HFF-Myc (cell line): ENCODE measurements at regions not wholly inside any gene's neighbourhood (a gene's known extent, or its start where the extent isn't known, plus 50 kb on each side); places are given as distances from the start of the nearest gene placed in this dataset.

Experiments used
- DNase-seq: peaks from one replicate; pipeline ENCODE4 v3.0.0-alpha.2; 2011; ENCODE audit warnings: low read depth; ENCODE audit errors: extremely low read depth
- H3K4me3 ChIP-seq: replicated peaks from 2 replicates; pipeline ENCODE4 v1.5.1; 2011; ENCODE audit warnings: low read depth, mild to moderate bottlenecking, control low read depth, low read length
- TF ChIP-seq, protein P1 (sequence below): IDR thresholded peaks from 2 replicates; pipeline ENCODE4 v1.5.1; 2012; ENCODE audit warnings: mild to moderate bottlenecking, low read depth, low read length, control low read depth; ENCODE audit errors: missing control alignments

DNA sequence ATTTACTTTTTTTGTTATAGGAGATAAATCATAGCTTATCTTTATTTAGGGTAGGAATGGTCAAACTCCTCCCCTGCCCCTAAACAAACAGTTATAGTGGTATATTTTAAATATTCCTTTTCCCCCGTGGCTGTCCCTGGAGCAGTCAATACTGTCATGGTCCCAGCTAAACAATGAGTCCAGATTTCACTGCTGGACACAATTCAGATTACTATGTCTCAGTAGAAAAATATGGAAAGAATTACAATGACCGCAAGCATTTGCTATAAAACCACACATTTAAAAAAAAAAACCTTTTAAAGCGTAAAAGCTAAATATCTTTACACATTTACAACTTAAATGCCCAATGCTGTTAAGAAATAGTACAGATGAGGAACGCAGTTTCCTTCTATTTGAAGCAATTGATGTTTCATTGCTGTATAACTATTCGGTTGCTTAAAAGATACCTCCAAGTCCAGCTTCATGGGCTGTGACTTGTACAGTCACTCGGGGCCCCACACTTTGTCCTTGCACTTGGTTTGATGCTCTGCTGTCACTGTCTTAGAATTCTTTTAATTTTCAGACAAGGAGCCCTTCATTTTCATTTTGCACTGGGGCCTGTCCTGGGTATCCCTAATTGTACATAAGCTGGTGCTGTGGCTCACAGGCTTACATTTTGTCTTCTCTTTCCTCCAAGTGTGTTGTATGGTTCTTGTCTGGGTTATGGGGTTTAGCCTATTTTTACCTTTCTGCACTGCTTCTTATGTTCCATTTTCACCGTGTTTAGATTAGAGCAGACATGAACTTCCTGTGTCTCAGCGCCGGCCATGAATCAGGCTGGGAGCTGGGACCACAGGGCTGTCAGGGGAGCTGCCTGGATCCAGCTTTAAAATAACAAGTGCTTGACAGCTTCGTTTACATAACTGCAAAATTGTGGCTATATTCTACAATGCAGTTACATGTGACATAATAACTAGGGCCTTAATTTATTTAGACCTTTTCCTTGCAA, 530.2 kb upstream of the FZD8 start:
- H3K4me3 ChIP-seq = no peak overlapping the region
- TF ChIP-seq, protein P1, sequence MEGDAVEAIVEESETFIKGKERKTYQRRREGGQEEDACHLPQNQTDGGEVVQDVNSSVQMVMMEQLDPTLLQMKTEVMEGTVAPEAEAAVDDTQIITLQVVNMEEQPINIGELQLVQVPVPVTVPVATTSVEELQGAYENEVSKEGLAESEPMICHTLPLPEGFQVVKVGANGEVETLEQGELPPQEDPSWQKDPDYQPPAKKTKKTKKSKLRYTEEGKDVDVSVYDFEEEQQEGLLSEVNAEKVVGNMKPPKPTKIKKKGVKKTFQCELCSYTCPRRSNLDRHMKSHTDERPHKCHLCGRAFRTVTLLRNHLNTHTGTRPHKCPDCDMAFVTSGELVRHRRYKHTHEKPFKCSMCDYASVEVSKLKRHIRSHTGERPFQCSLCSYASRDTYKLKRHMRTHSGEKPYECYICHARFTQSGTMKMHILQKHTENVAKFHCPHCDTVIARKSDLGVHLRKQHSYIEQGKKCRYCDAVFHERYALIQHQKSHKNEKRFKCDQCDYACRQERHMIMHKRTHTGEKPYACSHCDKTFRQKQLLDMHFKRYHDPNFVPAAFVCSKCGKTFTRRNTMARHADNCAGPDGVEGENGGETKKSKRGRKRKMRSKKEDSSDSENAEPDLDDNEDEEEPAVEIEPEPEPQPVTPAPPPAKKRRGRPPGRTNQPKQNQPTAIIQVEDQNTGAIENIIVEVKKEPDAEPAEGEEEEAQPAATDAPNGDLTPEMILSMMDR = no peak
- DNase-seq = peak; percentile 5

- no peak overlapping the region for H3K4me3 ChIP-seq
- TF ChIP-seq, protein P1 = no peak
- DNase-seq = no peak
Observed at GRCh38 chr10:36171556-36171952, 529.5 kb upstream of the FZD8 start.

- H3K4me3 ChIP-seq = no peak overlapping the region
- TF ChIP-seq, protein P1 = no peak
- no peak for DNase-seq
Observed at GRCh38 chr10:36170943-36171501, 528.9 kb upstream of the FZD8 start.

DNA sequence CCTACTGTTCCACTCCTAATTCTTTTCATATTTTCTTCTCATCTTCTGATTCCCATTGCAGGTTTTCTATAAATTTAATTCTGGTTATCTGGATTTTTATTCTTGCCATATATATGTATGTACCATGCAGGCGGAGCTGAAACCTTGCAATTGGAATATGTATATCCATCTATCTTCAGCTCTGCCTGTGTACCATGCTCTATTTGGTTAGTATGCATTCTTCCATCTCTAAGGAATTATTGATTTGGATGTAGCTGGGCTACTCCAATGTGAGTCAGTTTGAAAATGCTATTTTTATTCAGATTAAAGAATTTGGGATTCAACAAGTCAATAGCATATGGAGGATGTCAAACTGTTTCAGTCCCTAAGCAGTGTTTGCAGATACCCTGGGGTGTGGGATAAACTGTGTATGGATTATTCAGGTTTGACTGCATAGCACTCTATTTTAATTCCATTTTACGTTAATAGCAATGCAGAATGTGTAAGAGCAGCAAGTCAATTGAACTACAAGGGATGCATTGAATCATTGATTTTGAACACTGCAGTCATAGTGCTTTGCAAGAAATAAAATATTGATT, 528.1 kb upstream of the FZD8 start:
- H3K4me3 ChIP-seq = no peak overlapping the region
- TF ChIP-seq, protein P1 = no peak
- DNase-seq = no peak

DNA sequence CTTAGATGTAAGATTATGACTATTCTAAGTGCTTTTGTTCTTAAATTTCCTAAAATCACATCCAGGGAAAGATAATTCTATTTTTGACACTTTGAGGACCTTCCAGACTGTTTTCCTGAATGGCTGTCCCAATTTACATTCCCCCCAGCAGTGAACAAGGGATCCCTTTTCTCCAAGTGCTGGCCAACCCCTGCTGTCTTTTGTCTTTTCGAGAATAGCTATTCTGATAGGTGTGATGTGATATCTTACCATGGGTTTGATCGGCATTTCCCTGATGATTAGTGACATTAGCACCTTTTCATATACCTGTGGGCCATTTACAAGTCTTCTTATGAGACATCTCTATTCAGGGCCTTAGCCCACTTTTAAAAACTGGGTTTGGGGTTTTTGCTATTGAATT, 526.7 kb upstream of the FZD8 start:
- TF ChIP-seq, protein P1 = no peak
- no peak for DNase-seq
- H3K4me3 ChIP-seq = no peak overlapping the region

DNA sequence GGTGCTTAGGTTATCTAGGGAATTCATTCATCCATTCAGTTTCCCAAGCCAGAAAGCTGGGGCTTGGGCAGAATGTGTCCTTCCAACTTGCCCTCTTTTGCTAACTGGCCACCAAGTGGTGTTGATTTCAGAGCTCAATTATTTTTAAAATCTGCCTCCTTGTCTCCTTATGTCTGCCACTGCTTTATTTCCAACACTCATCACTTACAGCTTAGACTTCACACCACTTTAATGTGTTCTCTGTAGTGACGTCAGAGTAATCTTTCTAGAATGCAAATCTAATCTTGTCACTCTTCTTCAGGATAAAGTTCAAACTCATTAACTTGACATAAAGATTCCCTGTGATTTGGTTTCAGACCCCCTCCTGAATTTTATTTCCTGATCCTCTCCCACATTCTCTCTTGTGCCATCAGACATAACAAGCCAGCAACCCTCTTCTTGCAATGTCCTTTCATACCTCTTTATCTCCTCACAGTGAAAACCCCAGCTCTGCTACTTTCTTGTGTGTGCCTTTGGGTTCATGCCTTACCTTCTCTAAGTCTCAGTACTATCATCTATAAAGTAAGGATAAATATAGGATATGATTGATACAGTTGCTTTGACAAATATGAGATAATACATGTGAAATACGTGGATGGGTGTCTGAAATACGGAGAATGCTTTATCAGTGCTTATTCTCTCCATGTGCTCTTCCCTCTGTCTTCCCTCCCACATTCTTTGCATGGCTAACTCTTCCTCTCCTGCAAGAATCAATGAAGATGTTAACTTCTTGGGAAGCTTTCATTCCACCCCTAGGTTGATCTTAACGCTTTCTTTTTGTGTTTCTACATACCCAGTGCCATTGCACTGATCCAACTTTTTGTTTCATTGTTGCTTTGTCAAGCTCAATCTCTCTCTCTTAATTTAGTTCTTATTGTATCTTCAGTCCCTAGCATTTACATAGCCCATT, 522.7 kb upstream of the FZD8 start:
- TF ChIP-seq, protein P1 = no peak
- DNase-seq = no peak
- H3K4me3 ChIP-seq = no peak overlapping the region
